Astrocyte of the spinal cord (primary cell): ENCODE measurements at regions not wholly inside any gene's neighbourhood (a gene's known extent, or its start where the extent isn't known, plus 50 kb on each side); places are given as distances from the start of the nearest gene placed in this dataset.
"Not testable (repeated sequence)": the region's sequence is repeated elsewhere in the genome, so short reads cannot be mapped to it uniquely, and the experiment has no call there.

ENCODE experiments used
- DNase-seq: peaks from one replicate; pipeline ENCODE4 v3.0.0; 2011; ENCODE audit warnings: low read depth, low spot score
- H3K4me3 ChIP-seq: 2 replicates; pipeline ENCODE4 v1.5.1; 2011; ENCODE audit warnings: low read depth, mild to moderate bottlenecking, low read length, moderate library complexity
- in situ Hi-C: cut with HindIII; loops from 2 replicates; pipeline ENCODE4 v1.10.0; 2017; ENCODE audit warnings: low sequenced_read_pairs
- TF ChIP-seq, protein P1 (sequence below): IDR thresholded peaks from 2 replicates; pipeline ENCODE4 v1.5.1; 2012; ENCODE audit warnings: low read depth, mild to moderate bottlenecking, low read length, inconsistent platforms

GRCh38 chr4:152181150-152181549, 354.7 kb downstream of the FBXW7 start:
- DNase-seq: no peak
- TF ChIP-seq, protein P1, sequence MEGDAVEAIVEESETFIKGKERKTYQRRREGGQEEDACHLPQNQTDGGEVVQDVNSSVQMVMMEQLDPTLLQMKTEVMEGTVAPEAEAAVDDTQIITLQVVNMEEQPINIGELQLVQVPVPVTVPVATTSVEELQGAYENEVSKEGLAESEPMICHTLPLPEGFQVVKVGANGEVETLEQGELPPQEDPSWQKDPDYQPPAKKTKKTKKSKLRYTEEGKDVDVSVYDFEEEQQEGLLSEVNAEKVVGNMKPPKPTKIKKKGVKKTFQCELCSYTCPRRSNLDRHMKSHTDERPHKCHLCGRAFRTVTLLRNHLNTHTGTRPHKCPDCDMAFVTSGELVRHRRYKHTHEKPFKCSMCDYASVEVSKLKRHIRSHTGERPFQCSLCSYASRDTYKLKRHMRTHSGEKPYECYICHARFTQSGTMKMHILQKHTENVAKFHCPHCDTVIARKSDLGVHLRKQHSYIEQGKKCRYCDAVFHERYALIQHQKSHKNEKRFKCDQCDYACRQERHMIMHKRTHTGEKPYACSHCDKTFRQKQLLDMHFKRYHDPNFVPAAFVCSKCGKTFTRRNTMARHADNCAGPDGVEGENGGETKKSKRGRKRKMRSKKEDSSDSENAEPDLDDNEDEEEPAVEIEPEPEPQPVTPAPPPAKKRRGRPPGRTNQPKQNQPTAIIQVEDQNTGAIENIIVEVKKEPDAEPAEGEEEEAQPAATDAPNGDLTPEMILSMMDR: no peak
- in situ Hi-C loops: no loop called here
- H3K4me3 ChIP-seq: no peak overlapping the region

GRCh38 chr4:152180369-152180768, 355.5 kb downstream of the FBXW7 start:
- in situ Hi-C loops: no loop called here
- no peak for DNase-seq
- no peak overlapping the region for H3K4me3 ChIP-seq
- TF ChIP-seq, protein P1: no peak

DNA sequence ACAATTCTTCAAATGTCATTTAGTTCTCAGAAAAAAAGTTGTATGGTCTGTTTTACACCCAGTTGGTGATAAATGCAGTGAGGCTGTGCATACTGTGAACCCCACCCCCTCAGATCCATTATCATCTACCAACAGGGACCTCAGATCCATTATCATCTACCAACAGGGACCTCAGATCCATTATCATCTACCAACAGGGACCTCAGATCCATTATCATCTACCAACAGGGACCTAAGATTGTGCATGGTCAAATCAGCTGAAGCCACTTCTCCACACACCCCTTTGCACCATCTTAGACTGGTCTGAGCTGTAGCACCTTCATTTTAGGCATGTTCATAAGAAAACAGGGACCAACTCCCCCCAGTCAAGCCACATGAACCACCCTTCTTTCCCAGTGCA, 358.4 kb downstream of the FBXW7 start:
- H3K4me3 ChIP-seq, DNase-seq, in situ Hi-C loops: not testable (repeated sequence)

DNA sequence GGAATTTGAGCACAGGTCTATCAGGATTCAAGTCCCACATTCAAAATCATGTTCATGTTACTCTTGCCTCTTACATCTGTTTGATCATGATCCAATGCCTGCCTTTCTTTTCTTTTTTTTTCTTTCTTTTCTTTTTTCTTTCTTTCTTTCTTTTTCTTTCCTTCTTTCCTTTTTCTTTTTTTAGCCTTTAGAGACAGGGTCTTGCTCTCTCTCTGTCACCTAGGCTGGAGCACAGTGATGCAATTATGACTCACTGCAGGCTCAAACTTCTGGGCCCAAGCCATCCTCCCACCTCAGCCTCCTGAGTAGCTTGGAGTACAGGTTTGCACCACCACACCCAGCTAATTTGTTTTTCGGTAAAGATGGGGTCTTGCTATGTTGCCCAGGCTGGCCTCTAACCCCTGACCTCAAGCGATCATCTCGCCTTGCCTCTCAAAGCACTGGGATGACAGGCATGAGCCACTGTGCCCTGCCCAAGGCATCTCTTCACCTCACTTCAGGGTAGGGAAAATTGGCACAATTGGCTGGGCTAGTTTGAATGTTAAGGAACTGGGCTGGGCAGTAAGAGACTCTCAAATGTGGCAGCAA, 359.2 kb downstream of the FBXW7 start:
- TF ChIP-seq, protein P1: no peak
- H3K4me3 ChIP-seq: no peak overlapping the region
- in situ Hi-C loops: no loop called here
- no peak for DNase-seq

DNA sequence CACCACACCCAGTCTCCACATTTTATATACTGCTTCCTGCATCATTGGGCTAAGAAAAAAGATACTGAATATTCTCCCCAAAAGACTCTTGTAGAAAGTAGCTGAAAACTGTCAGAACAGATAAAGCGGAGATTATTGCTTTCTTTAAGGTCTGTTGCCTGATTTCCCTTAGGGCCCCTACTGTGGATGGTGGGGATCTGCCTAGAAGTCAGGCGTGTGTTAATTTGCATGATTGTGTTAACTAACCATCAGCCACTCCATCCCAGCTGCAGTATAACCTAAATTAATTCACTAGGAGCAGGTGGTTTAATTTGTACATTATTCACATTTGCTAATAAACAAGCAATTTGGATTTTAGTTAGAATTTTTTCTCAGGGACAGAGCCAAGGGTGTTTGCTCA, 360.3 kb downstream of the FBXW7 start:
- TF ChIP-seq, protein P1: no peak
- in situ Hi-C loops: no loop called here
- no peak for DNase-seq
- H3K4me3 ChIP-seq: no peak overlapping the region

DNA sequence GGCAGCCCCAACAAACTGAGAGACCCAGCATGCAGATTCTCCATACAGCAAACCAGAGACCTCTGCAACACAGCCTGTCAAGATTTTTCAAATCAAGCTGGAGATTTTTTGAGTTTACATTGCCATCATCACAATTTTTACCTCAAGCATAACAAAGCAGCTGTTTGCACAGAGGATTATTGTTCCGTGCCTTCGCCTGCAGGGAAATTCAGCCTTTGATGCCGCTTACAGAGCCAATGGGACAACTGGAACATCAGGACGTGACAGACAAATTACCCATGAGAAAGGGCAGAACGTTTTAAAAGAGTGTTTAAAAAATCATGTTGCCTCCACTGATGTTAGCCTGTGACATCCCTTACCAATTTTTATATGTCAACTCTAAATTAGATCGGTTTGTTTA, 363.7 kb downstream of the FBXW7 start:
- in situ Hi-C loops: no loop called here
- no peak overlapping the region for H3K4me3 ChIP-seq
- no peak for DNase-seq
- TF ChIP-seq, protein P1: no peak

- no peak overlapping the region for H3K4me3 ChIP-seq
- in situ Hi-C loops: no loop called here
- DNase-seq: no peak
- TF ChIP-seq, protein P1: no peak
These were observed 364.3 kb downstream of the FBXW7 start for GRCh38 chr4:152171556-152171955.
